CD4-positive, alpha-beta memory T cell (primary cell): ENCODE measurements at regions not wholly inside any gene's neighbourhood (a gene's known extent, or its start where the extent isn't known, plus 50 kb on each side); places are given as distances from the start of the nearest gene placed in this dataset.

ENCODE experiments used
- CTCF ChIA-PET: fragments of 350-600 bp; sonication (Branson Sonifier 250); formaldehyde crosslinking; loops from one replicate; lab custom pipeline; 2021; ENCODE audit warnings: inconsistent platforms; ENCODE audit not compliant: partially characterized antibody; lab: Charles Lee
- POLR2A ChIA-PET: fragments of 350-600 bp; sonication (Branson Sonifier 250); formaldehyde crosslinking; loops from one replicate; lab custom pipeline; 2021; ENCODE audit not compliant: partially characterized antibody; lab: Charles Lee
- DNase-seq, 5 donors: peaks; one replicate each; pipeline versions ENCODE4 v3.0.0 to v3.0.0-alpha.2; 2020 to 2022; ENCODE audit warnings: mixed read lengths in 1 of 5
- H3K27ac ChIP-seq: one replicate; pipeline ENCODE4 v1.7.0; 2013; ENCODE audit warnings: low read depth, low read length
- H3K27me3 ChIP-seq: 2 replicates; pipeline ENCODE4 v1.7.0; 2013; ENCODE audit warnings: mild to moderate bottlenecking, low read length, moderate library complexity; ENCODE audit not compliant: insufficient read depth
- H3K36me3 ChIP-seq: 2 replicates; pipeline ENCODE4 v1.7.0; 2013; ENCODE audit warnings: mild to moderate bottlenecking, low read length, moderate library complexity; ENCODE audit not compliant: insufficient read depth
- H3K4me1 ChIP-seq: 2 replicates; pipeline ENCODE4 v1.7.0; 2013; ENCODE audit warnings: mild to moderate bottlenecking, low read length, moderate library complexity; ENCODE audit not compliant: insufficient read depth
- H3K4me3 ChIP-seq, 2 donors: one replicate each; pipeline ENCODE4 v1.7.0; 2013; ENCODE audit warnings: low read length in 2 of 2, mild to moderate bottlenecking in 1 of 2
- H3K9me3 ChIP-seq, 2 donors: one replicate each; pipeline ENCODE4 v1.7.0; 2013; ENCODE audit warnings: low read length in 2 of 2, control low read depth in 1 of 2; ENCODE audit not compliant: control insufficient read depth in 1 of 2
- H3K27ac Mint-ChIP-seq, 7 donors: one replicate each; pipeline ENCODE4 v1.8.0; 2020 to 2021; ENCODE audit warnings: mixed read lengths in 7 of 7, mild to moderate bottlenecking in 6 of 7, inconsistent platforms in 3 of 7, moderate library complexity in 3 of 7
- H3K27me3 Mint-ChIP-seq, 2 donors: one replicate each; pipeline ENCODE4 v1.8.0; 2020 to 2021; ENCODE audit warnings: mixed read lengths in 2 of 2
- H3K36me3 Mint-ChIP-seq, 2 donors: one replicate each; pipeline ENCODE4 v1.8.0; 2020 to 2021; ENCODE audit warnings: mixed read lengths in 2 of 2, inconsistent platforms in 1 of 2, mild to moderate bottlenecking in 1 of 2
- H3K4me1 Mint-ChIP-seq, 4 donors: one replicate each; pipeline ENCODE4 v1.8.0; 2020 to 2021; ENCODE audit warnings: mixed read lengths in 4 of 4, mild to moderate bottlenecking in 1 of 4
- H3K4me3 Mint-ChIP-seq, 8 donors: one replicate each; pipeline ENCODE4 v1.8.0; 2020 to 2021; ENCODE audit warnings: mixed read lengths in 8 of 8, mild to moderate bottlenecking in 7 of 8, moderate library complexity in 6 of 8, inconsistent platforms in 3 of 8
- H3K9me3 Mint-ChIP-seq, 8 donors: one replicate each; pipeline ENCODE4 v1.8.0; 2020 to 2021; ENCODE audit warnings: mixed read lengths in 8 of 8, mild to moderate bottlenecking in 5 of 8, inconsistent platforms in 3 of 8, moderate library complexity in 1 of 8
- intact Hi-C: fragments of 100-400 bp; cut with micrococcal nuclease; formaldehyde crosslinking; loops from one replicate; pipeline ENCODE4 v1.15.1; 2023

GRCh38 chr11:30724274-30724673, 138.1 kb upstream of the MPPED2 start:
- ChIA-PET POLR2A (no interaction called here), CTCF (no interaction called here)
- H3K4me3 ChIP-seq, result no peak overlapping the region
- DNase-seq, result no peak
- no peaks in the 10 kb centered on the region for H3K27me3 Mint-ChIP-seq
- H3K36me3 Mint-ChIP-seq, result no peaks in the 10 kb centered on the region
- H3K4me1 Mint-ChIP-seq, result no peaks in the 10 kb centered on the region
- no peaks in the 10 kb centered on the region for H3K4me1 ChIP-seq
- H3K27ac Mint-ChIP-seq, result no peak overlapping the region
- intact Hi-C loops, result no loop called here
- H3K4me3 Mint-ChIP-seq, result no peak overlapping the region
- peaks cover 0 to 4% (median 0%) of the 10 kb centered on the region in 8 donors for H3K9me3 Mint-ChIP-seq
- no peaks in the 10 kb centered on the region for H3K9me3 ChIP-seq
- no peak overlapping the region for H3K27ac ChIP-seq
- H3K36me3 ChIP-seq, result no peaks in the 10 kb centered on the region
- no peaks in the 10 kb centered on the region for H3K27me3 ChIP-seq

- Mint-ChIP-seq H3K27me3 (no peaks in the 10 kb centered on the region), H3K27ac (no peak overlapping the region), H3K4me1 (no peaks in the 10 kb centered on the region), H3K36me3 (no peaks in the 10 kb centered on the region), H3K9me3 (peaks cover 0 to 5% (median under 1%) of the 10 kb centered on the region in 8 donors), H3K4me3 (no peak overlapping the region)
- ChIA-PET CTCF (no interaction called here), POLR2A (no interaction called here)
- Histone ChIP-seq H3K9me3 (no peaks in the 10 kb centered on the region), H3K27me3 (no peaks in the 10 kb centered on the region), H3K36me3 (no peaks in the 10 kb centered on the region), H3K4me3 (no peak overlapping the region), H3K27ac (no peak overlapping the region), H3K4me1 (no peaks in the 10 kb centered on the region)
- intact Hi-C loops, result no loop called here
- DNase-seq, result no peak
Measured at GRCh38 chr11:30719371-30719770, 133.2 kb upstream of the MPPED2 start.

- H3K27ac Mint-ChIP-seq, result no peak overlapping the region
- H3K4me3 Mint-ChIP-seq, result no peak overlapping the region
- H3K9me3 Mint-ChIP-seq, result peaks cover 0 to 5% (median 0%) of the 10 kb centered on the region in 8 donors
- DNase-seq, result no peak
- POLR2A ChIA-PET, result no interaction called here
- Histone ChIP-seq H3K27me3 (no peaks in the 10 kb centered on the region), H3K27ac (no peak overlapping the region), H3K4me3 (no peak overlapping the region), H3K4me1 (no peaks in the 10 kb centered on the region), H3K9me3 (no peaks in the 10 kb centered on the region), H3K36me3 (no peaks in the 10 kb centered on the region)
- intact Hi-C loops, result no loop called here
- H3K36me3 Mint-ChIP-seq, result no peaks in the 10 kb centered on the region
- CTCF ChIA-PET, result no interaction called here
- H3K4me1 Mint-ChIP-seq, result no peaks in the 10 kb centered on the region
- H3K27me3 Mint-ChIP-seq, result no peaks in the 10 kb centered on the region
Measured at GRCh38 chr11:30717641-30718040, 131.5 kb upstream of the MPPED2 start.

GRCh38 chr11:30717009-30717408, 130.9 kb upstream of the MPPED2 start:
- H3K27ac Mint-ChIP-seq, result no peak overlapping the region
- POLR2A ChIA-PET, result no interaction called here
- Histone ChIP-seq H3K27ac (no peak overlapping the region), H3K27me3 (no peaks in the 10 kb centered on the region), H3K4me1 (no peaks in the 10 kb centered on the region), H3K9me3 (no peaks in the 10 kb centered on the region), H3K36me3 (no peaks in the 10 kb centered on the region), H3K4me3 (no peak overlapping the region)
- no peak for DNase-seq
- no peaks in the 10 kb centered on the region for H3K4me1 Mint-ChIP-seq
- H3K36me3 Mint-ChIP-seq, result no peaks in the 10 kb centered on the region
- H3K9me3 Mint-ChIP-seq, result peaks cover 0 to 5% (median 0%) of the 10 kb centered on the region in 8 donors
- intact Hi-C loops, result no loop called here
- no peaks in the 10 kb centered on the region for H3K27me3 Mint-ChIP-seq
- CTCF ChIA-PET, result no interaction called here
- no peak overlapping the region for H3K4me3 Mint-ChIP-seq

- H3K9me3 ChIP-seq, result no peaks in the 10 kb centered on the region
- DNase-seq, result no peak
- H3K27me3 Mint-ChIP-seq, result no peaks in the 10 kb centered on the region
- no peak overlapping the region for H3K27ac ChIP-seq
- H3K4me3 ChIP-seq, result no peak overlapping the region
- H3K9me3 Mint-ChIP-seq, result peaks cover 0 to 4% (median under 1%) of the 10 kb centered on the region in 8 donors
- intact Hi-C loops, result no loop called here
- H3K4me1 Mint-ChIP-seq, result no peaks in the 10 kb centered on the region
- H3K4me1 ChIP-seq, result no peaks in the 10 kb centered on the region
- POLR2A ChIA-PET, result no interaction called here
- no peak overlapping the region for H3K4me3 Mint-ChIP-seq
- H3K36me3 Mint-ChIP-seq, result no peaks in the 10 kb centered on the region
- no peaks in the 10 kb centered on the region for H3K27me3 ChIP-seq
- H3K36me3 ChIP-seq, result no peaks in the 10 kb centered on the region
- H3K27ac Mint-ChIP-seq, result no peak overlapping the region
- CTCF ChIA-PET, result no interaction called here
Measured at GRCh38 chr11:30712749-30713148, 126.6 kb upstream of the MPPED2 start.

GRCh38 chr11:30710221-30710620, 124.1 kb upstream of the MPPED2 start:
- H3K27ac ChIP-seq, result no peak overlapping the region
- H3K36me3 Mint-ChIP-seq, result no peaks in the 10 kb centered on the region
- no peak overlapping the region for H3K4me3 ChIP-seq
- no peaks in the 10 kb centered on the region for H3K4me1 ChIP-seq
- H3K27ac Mint-ChIP-seq, result no peak overlapping the region
- H3K36me3 ChIP-seq, result no peaks in the 10 kb centered on the region
- CTCF ChIA-PET, result no interaction called here
- H3K27me3 Mint-ChIP-seq, result no peaks in the 10 kb centered on the region
- H3K4me3 Mint-ChIP-seq, result no peak overlapping the region
- no peaks in the 10 kb centered on the region for H3K4me1 Mint-ChIP-seq
- POLR2A ChIA-PET, result no interaction called here
- peaks cover 0 to 9% (median 1%) of the 10 kb centered on the region in 8 donors for H3K9me3 Mint-ChIP-seq
- no peaks in the 10 kb centered on the region for H3K9me3 ChIP-seq
- no peaks in the 10 kb centered on the region for H3K27me3 ChIP-seq
- intact Hi-C loops, result no loop called here
- no peak for DNase-seq

- no peak overlapping the region for H3K27ac Mint-ChIP-seq
- no peaks in the 10 kb centered on the region for H3K27me3 Mint-ChIP-seq
- intact Hi-C loops, result no loop called here
- Histone ChIP-seq H3K9me3 (no peaks in the 10 kb centered on the region), H3K4me3 (no peak overlapping the region), H3K4me1 (no peaks in the 10 kb centered on the region), H3K36me3 (no peaks in the 10 kb centered on the region), H3K27ac (no peak overlapping the region), H3K27me3 (no peaks in the 10 kb centered on the region)
- no peaks in the 10 kb centered on the region for H3K4me1 Mint-ChIP-seq
- peaks cover 0 to 7% (median 3%) of the 10 kb centered on the region in 8 donors for H3K9me3 Mint-ChIP-seq
- ChIA-PET POLR2A (no interaction called here), CTCF (no interaction called here)
- no peak overlapping the region for H3K4me3 Mint-ChIP-seq
- no peaks in the 10 kb centered on the region for H3K36me3 Mint-ChIP-seq
- DNase-seq, result no peak
Measured at GRCh38 chr11:30707110-30707509, 121.0 kb upstream of the MPPED2 start.
